GM12878 (cell line): ENCODE measurements at regions not wholly inside any gene's neighbourhood (a gene's known extent, or its start where the extent isn't known, plus 50 kb on each side); places are given as distances from the start of the nearest gene placed in this dataset.
"Not testable (repeated sequence)": the region's sequence is repeated elsewhere in the genome, so short reads cannot be mapped to it uniquely, and the experiment has no call there.

Source experiments
- ATAC-seq: fragments of 200-7000 bp; cut with Tn5 transposase; 3 replicates; pipeline ENCODE4 v1.9.1; 2020; ENCODE audit warnings: mild to moderate bottlenecking, moderate library complexity
- BruUV-seq: library from RNA; stranded (reverse); fragments of 400-500 nt; replicated peaks from 2 replicates; lab custom pipeline; 2021; lab: Mats Ljungman, UMichigan
- CTCF ChIA-PET: fragments of 300-600 bp; sonication (Branson Sonifier 250); formaldehyde crosslinking; extraction: SDS; loops from one replicate; lab custom pipeline; 2021; ENCODE audit warnings: inconsistent platforms; lab: Yijun Ruan, JAX
- POLR2A ChIA-PET: fragments of 350-600 bp; formaldehyde crosslinking; extraction: SDS; loops from one replicate; lab custom pipeline; 2021; ENCODE audit warnings: inconsistent platforms; lab: Charles Lee
- RAD21 ChIA-PET: fragments of 300-600 bp; sonication (Branson Sonifier 250); formaldehyde crosslinking; loops from one replicate; lab custom pipeline; 2023; ENCODE audit warnings: antibody characterized with exemption; ENCODE audit not compliant: unreplicated experiment; lab: Charles Lee
- SMC1A ChIA-PET: fragments of 300-600 bp; sonication (Branson Sonifier 250); formaldehyde crosslinking; loops from one replicate; lab custom pipeline; 2023; ENCODE audit not compliant: unreplicated experiment, uncharacterized antibody; lab: Charles Lee
- DNase-seq: peaks from one replicate; pipeline ENCODE4 v3.0.0-alpha.2; 2011; ENCODE audit warnings: low read depth, low spot score
- FAIRE-seq: peaks from 3 replicates; lab custom pipeline; 2011; peaks lifted over from hg19 to GRCh38; lab: Jason Lieb, UNC
- H2AFZ ChIP-seq: 2 replicates; pipeline ENCODE4 v1.6.0; 2011; ENCODE audit warnings: low read depth, low read length, control low read depth; ENCODE audit not compliant: control insufficient read depth
- H3K27ac ChIP-seq: 2 replicates; pipeline ENCODE4 v1.5.1; 2011; ENCODE audit warnings: control low read depth; ENCODE audit not compliant: control insufficient read depth, insufficient read depth
- H3K27me3 ChIP-seq, 2 experiments: replicated peaks in 1 of 2; 2 replicates each; pipeline versions ENCODE4 v1.6.0 to v1.6.1; 2011; ENCODE audit warnings: low read length in 1 of 2; ENCODE audit not compliant: control insufficient read depth in 2 of 2, insufficient read depth in 2 of 2
- H3K36me3 ChIP-seq, 2 experiments: 2 replicates each; pipeline ENCODE4 v1.5.1; 2011; ENCODE audit warnings: low read length in 1 of 2; ENCODE audit not compliant: control insufficient read depth in 2 of 2, insufficient read depth in 2 of 2
- H3K4me1 ChIP-seq: 2 replicates; pipeline ENCODE4 v1.6.1; 2011; ENCODE audit warnings: mild to moderate bottlenecking, low read length, moderate library complexity, mixed read lengths; ENCODE audit not compliant: control insufficient read depth, insufficient read depth
- H3K4me2 ChIP-seq: 2 replicates; pipeline ENCODE4 v1.6.0; 2011; ENCODE audit warnings: control low read depth; ENCODE audit not compliant: control insufficient read depth, insufficient read depth
- H3K4me3 ChIP-seq: fragments of 200-600 bp; sonication (generic); 2 replicates; pipeline ENCODE4 v1.5.1; 2016
- H3K79me2 ChIP-seq: 2 replicates; pipeline ENCODE4 v1.6.0; 2011; ENCODE audit warnings: low read length; ENCODE audit not compliant: control insufficient read depth, insufficient read depth
- H3K9ac ChIP-seq: 2 replicates; pipeline ENCODE4 v1.8.0; 2011; ENCODE audit warnings: low read length, control low read depth, mixed read lengths; ENCODE audit not compliant: control insufficient read depth, insufficient read depth
- H3K9me3 ChIP-seq: replicated peaks from 3 replicates; pipeline ENCODE4 v1.5.1; 2011; ENCODE audit warnings: mild to moderate bottlenecking, low read length; ENCODE audit not compliant: control insufficient read depth, insufficient read depth
- H4K20me1 ChIP-seq: 2 replicates; pipeline ENCODE4 v1.6.0; 2011; ENCODE audit not compliant: control insufficient read depth, insufficient read depth
- CHD4 ChIP-seq: fragments of 200-600 bp; sonication (generic); IDR thresholded peaks from 2 replicates; pipeline ENCODE4 v1.6.1; 2016; ENCODE audit warnings: mild to moderate bottlenecking
- ETV6 ChIP-seq, 2 experiments: fragments of 450-650 bp in 1 of 2; IDR thresholded peaks in 1 of 2; conservative IDR thresholded peaks in 1 of 2; 2 replicates each; pipeline ENCODE4 v1.6.1; 2014; ENCODE audit warnings: antibody characterized with exemption in 1 of 2, borderline replicate concordance in 1 of 2, low read depth in 1 of 2, mild to moderate bottlenecking in 1 of 2, moderate library complexity in 1 of 2
- IRF4 ChIP-seq: IDR thresholded peaks from 2 replicates; pipeline ENCODE4 v1.6.1; 2011; ENCODE audit warnings: low read depth, low read length
- JUND ChIP-seq: IDR thresholded peaks from 2 replicates; pipeline ENCODE4 v1.6.1; 2012; ENCODE audit warnings: low read depth, mild to moderate bottlenecking, low read length, improper control_type of control experiment, moderate library complexity
- KAT2A ChIP-seq: conservative IDR thresholded peaks from 2 replicates; pipeline ENCODE4 v1.6.1; 2011; ENCODE audit warnings: low read depth, low read length; ENCODE audit not compliant: control insufficient read depth
- NFYB ChIP-seq: IDR thresholded peaks from 2 replicates; pipeline ENCODE4 v1.6.1; 2011; ENCODE audit warnings: low read depth, mild to moderate bottlenecking, low read length, improper control_type of control experiment, moderate library complexity; ENCODE audit not compliant: insufficient read depth
- RELA ChIP-seq: fragments of 450-650 bp; IDR thresholded peaks from 2 replicates; pipeline ENCODE4 v1.8.0; 2014; ENCODE audit warnings: borderline replicate concordance; ENCODE audit not compliant: partially characterized antibody
- STAT1 ChIP-seq: fragments of 450-650 bp; conservative IDR thresholded peaks from 2 replicates; pipeline ENCODE4 v1.6.1; 2014; ENCODE audit warnings: antibody characterized with exemption, mild to moderate bottlenecking
- TBL1XR1 ChIP-seq: IDR thresholded peaks from 2 replicates; pipeline ENCODE4 v1.6.1; 2012; ENCODE audit warnings: low read depth, low read length, improper control_type of control experiment
- WGBS: methylation state at CpG from one replicate; pipeline ENCODE4 v1.1.6; 2016; ENCODE audit warnings: low lambda C conversion rate; ENCODE audit not compliant: insufficient replicate concordance, insufficient coverage; ENCODE audit errors: missing lambda C conversion rate; 5-methylcytosine and 5-hydroxymethylcytosine counted together
- in situ Hi-C: fragments of 300-500 bp; cut with MboI; formaldehyde crosslinking; loops from 9 replicates; pipeline ENCODE4 v1.14.3; 2018; ENCODE audit warnings: mixed read lengths
- intact Hi-C: fragments of 100-400 bp; cut with micrococcal nuclease; formaldehyde crosslinking; loops from one replicate; pipeline ENCODE4 v1.14.2; 2022; ENCODE audit not compliant: unreplicated experiment
- TF ChIP-seq, protein P1 (sequence below): fragments of 150-350 bp; IDR thresholded peaks from 2 replicates; pipeline ENCODE4 v1.6.1; 2014; ENCODE audit warnings: mild to moderate bottlenecking, low read depth, low read length

DNA sequence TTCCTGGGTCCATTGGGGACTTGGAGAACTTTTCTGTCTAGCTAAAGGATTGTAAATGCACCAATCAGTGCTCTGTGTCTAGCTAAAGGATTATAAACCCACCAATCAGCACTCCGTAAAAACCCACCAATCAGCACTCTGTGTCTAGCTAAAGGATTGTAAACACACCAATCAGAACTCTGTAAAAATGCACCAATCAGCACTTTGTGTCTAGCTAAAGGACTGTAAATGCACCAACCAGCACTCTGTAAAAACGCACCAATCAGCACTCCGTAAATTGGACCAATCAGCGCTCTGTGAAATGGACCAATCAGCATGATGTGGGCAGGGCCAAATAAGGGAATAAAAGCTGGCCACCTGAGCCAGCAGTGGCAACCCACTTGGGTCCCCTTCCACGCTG is 522.4 kb upstream of the LINC00305 start:
- CTCF ChIA-PET, H4K20me1 ChIP-seq, H3K36me3 ChIP-seq, H3K79me2 ChIP-seq, H3K27ac ChIP-seq, H3K4me2 ChIP-seq, H3K4me3 ChIP-seq, POLR2A ChIA-PET, in situ Hi-C loops, H3K4me1 ChIP-seq, DNase-seq, H3K27me3 ChIP-seq, H3K9ac ChIP-seq, H3K9me3 ChIP-seq, H2AFZ ChIP-seq, ATAC-seq, BruUV-seq, intact Hi-C loops, RAD21 ChIA-PET, FAIRE-seq: not testable (repeated sequence)
- SMC1A ChIA-PET, result interaction anchor here (1.1 kb wide), 1 partner anchor 15 kb away, joined by 3 read pairs; no protein-coding TSS in a partner anchor
- 0 out of 2 replicates have a peak, but pooled peaks have one; percentile 57 for TF ChIP-seq NFYB
- WGBS, result 36% methylated on average over 5 of the region's 5 CpGs

GRCh38 chr18:64668461-64668962 is 519.6 kb upstream of the LINC00305 start:
- Histone ChIP-seq H3K27me3 (no peaks in the 10 kb centered on the region), H3K4me3 (no peak overlapping the region), H3K4me1 (no peaks in the 10 kb centered on the region), H2AFZ (no peak overlapping the region), H3K27ac (no peak overlapping the region), H3K9me3 (no peaks in the 10 kb centered on the region), H3K9ac (no peak overlapping the region), H3K4me2 (no peak overlapping the region), H3K79me2 (no peaks in the 10 kb centered on the region), H4K20me1 (no peaks in the 10 kb centered on the region), H3K36me3 (no peaks in the 10 kb centered on the region)
- FAIRE-seq (no peak), ATAC-seq (no peak), DNase-seq (no peak)
- no peak for TF ChIP-seq TBL1XR1
- TF ChIP-seq KAT2A, result no peak
- TF ChIP-seq JUND, result no peak
- no peak for TF ChIP-seq ETV6 (conservative IDR thresholded peaks at IDR 0.05 in 1 of 2, IDR thresholded peaks at IDR 0.05 in 1 of 2; ENCODE audit: borderline replicate concordance in 1 of 2, low read depth in 1 of 2)
- TF ChIP-seq, protein P1, sequence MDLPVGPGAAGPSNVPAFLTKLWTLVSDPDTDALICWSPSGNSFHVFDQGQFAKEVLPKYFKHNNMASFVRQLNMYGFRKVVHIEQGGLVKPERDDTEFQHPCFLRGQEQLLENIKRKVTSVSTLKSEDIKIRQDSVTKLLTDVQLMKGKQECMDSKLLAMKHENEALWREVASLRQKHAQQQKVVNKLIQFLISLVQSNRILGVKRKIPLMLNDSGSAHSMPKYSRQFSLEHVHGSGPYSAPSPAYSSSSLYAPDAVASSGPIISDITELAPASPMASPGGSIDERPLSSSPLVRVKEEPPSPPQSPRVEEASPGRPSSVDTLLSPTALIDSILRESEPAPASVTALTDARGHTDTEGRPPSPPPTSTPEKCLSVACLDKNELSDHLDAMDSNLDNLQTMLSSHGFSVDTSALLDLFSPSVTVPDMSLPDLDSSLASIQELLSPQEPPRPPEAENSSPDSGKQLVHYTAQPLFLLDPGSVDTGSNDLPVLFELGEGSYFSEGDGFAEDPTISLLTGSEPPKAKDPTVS, result no peak
- TF ChIP-seq CHD4, result no peak
- no peak for TF ChIP-seq STAT1
- TF ChIP-seq IRF4, result no peak
- no peak for TF ChIP-seq RELA
- WGBS, result 7% methylated on average over 1 of the region's 1 CpG
- BruUV-seq, result no TSS peak
- ChIA-PET CTCF (interaction anchor here (0.8 kb wide), 1 partner anchor 65 kb away, joined by 3 read pairs; no protein-coding TSS in a partner anchor), SMC1A (no interaction called here), POLR2A (no interaction called here), RAD21 (no interaction called here)
- intact Hi-C loops (no loop called here), in situ Hi-C loops (no loop called here)
